Nephron progenitor cell (in vitro differentiated cells): ENCODE measurements at regions not wholly inside any gene's neighbourhood (a gene's known extent, or its start where the extent isn't known, plus 50 kb on each side); places are given as distances from the start of the nearest gene placed in this dataset.

ENCODE experiments used
- DNase-seq: peaks from one replicate; pipeline ENCODE4 v3.0.0; 2021
- H3K27ac Mint-ChIP-seq: 2 replicates; pipeline ENCODE4 v1.8.0; 2021; ENCODE audit warnings: mild to moderate bottlenecking, moderate library complexity, mixed read lengths
- H3K27me3 Mint-ChIP-seq: 2 replicates; pipeline ENCODE4 v1.8.0; 2021; ENCODE audit warnings: mild to moderate bottlenecking, low read depth, mixed read lengths; ENCODE audit not compliant: poor library complexity
- H3K36me3 Mint-ChIP-seq: 2 replicates; pipeline ENCODE4 v1.8.0; 2021; ENCODE audit warnings: low read depth, mixed read lengths
- H3K4me1 Mint-ChIP-seq: 2 replicates; pipeline ENCODE4 v1.8.0; 2021; ENCODE audit warnings: mixed read lengths
- H3K4me3 Mint-ChIP-seq: 2 replicates; pipeline ENCODE4 v1.8.0; 2021; ENCODE audit warnings: mild to moderate bottlenecking, moderate library complexity, mixed read lengths
- H3K9me3 Mint-ChIP-seq: 2 replicates; pipeline ENCODE4 v1.8.0; 2021; ENCODE audit warnings: mild to moderate bottlenecking, moderate library complexity, mixed read lengths
- CTCF ChIP-seq: fragments of 200-600 bp; sonication (generic); IDR thresholded peaks from 2 replicates; pipeline ENCODE4 v1.5.0; 2021; ENCODE audit warnings: antibody characterized with exemption

- Mint-ChIP-seq H3K4me1 (peaks cover 65% of the 10 kb centered on the region), H3K27me3 (peaks cover 9% of the 10 kb centered on the region), H3K4me3 (peak overlapping the region; percentile 78), H3K9me3 (no peaks in the 10 kb centered on the region), H3K36me3 (no peaks in the 10 kb centered on the region), H3K27ac (peak overlapping the region; percentile 64)
- DNase-seq, result peak; percentile 27
- TF ChIP-seq CTCF, result no peak
Observed at GRCh38 chr2:103293067-103293741, 531.4 kb downstream of the TMEM182 start.

GRCh38 chr2:103293742-103294077 is 531.9 kb downstream of the TMEM182 start:
- TF ChIP-seq CTCF, result no peak
- no peaks in the 10 kb centered on the region for H3K9me3 Mint-ChIP-seq
- H3K27ac Mint-ChIP-seq, result peak overlapping the region; percentile 64

GRCh38 chr2:103294420-103294819 is 532.6 kb downstream of the TMEM182 start:
- no peak for DNase-seq
- Mint-ChIP-seq H3K4me3 (no peak overlapping the region), H3K27ac (no peak overlapping the region), H3K27me3 (peaks cover 6% of the 10 kb centered on the region), H3K9me3 (no peaks in the 10 kb centered on the region), H3K4me1 (peaks cover 53% of the 10 kb centered on the region), H3K36me3 (no peaks in the 10 kb centered on the region)
- TF ChIP-seq CTCF, result no peak

More at GRCh38 chr2:103293742-103294077, 531.9 kb downstream of the TMEM182 start:
- no peaks in the 10 kb centered on the region for H3K36me3 Mint-ChIP-seq
- H3K4me1 Mint-ChIP-seq, result peaks cover 60% of the 10 kb centered on the region
- DNase-seq, result no peak
- H3K27me3 Mint-ChIP-seq, result peaks cover 9% of the 10 kb centered on the region
- peak overlapping the region; percentile 78 for H3K4me3 Mint-ChIP-seq

GRCh38 chr2:103295591-103295990 is 533.8 kb downstream of the TMEM182 start:
- no peak for TF ChIP-seq CTCF
- no peak overlapping the region for H3K4me3 Mint-ChIP-seq

GRCh38 chr2:103324671-103325070 is 562.8 kb downstream of the TMEM182 start:
- H3K4me1 Mint-ChIP-seq, result no peaks in the 10 kb centered on the region
- no peak for TF ChIP-seq CTCF
- H3K36me3 Mint-ChIP-seq, result no peaks in the 10 kb centered on the region

More at GRCh38 chr2:103295591-103295990, 533.8 kb downstream of the TMEM182 start:
- H3K4me1 Mint-ChIP-seq, result peaks cover 42% of the 10 kb centered on the region
- no peak for DNase-seq
- no peaks in the 10 kb centered on the region for H3K36me3 Mint-ChIP-seq
- H3K27ac Mint-ChIP-seq, result peak overlapping the region; percentile 74
- peaks cover 3% of the 10 kb centered on the region for H3K27me3 Mint-ChIP-seq
- no peaks in the 10 kb centered on the region for H3K9me3 Mint-ChIP-seq

GRCh38 chr2:103327386-103327785 is 565.6 kb downstream of the TMEM182 start:
- Mint-ChIP-seq H3K4me3 (no peak overlapping the region), H3K4me1 (no peaks in the 10 kb centered on the region), H3K27me3 (no peaks in the 10 kb centered on the region), H3K27ac (no peak overlapping the region), H3K36me3 (no peaks in the 10 kb centered on the region), H3K9me3 (no peaks in the 10 kb centered on the region)
- no peak for TF ChIP-seq CTCF
- DNase-seq, result no peak

More at GRCh38 chr2:103324671-103325070, 562.8 kb downstream of the TMEM182 start:
- no peak overlapping the region for H3K27ac Mint-ChIP-seq
- no peak for DNase-seq
- no peaks in the 10 kb centered on the region for H3K9me3 Mint-ChIP-seq
- H3K27me3 Mint-ChIP-seq, result no peaks in the 10 kb centered on the region
- H3K4me3 Mint-ChIP-seq, result no peak overlapping the region
